Heart left ventricle (tissue), 16 donors: ENCODE measurements at regions not wholly inside any gene's neighbourhood (a gene's known extent, or its start where the extent isn't known, plus 50 kb on each side); places are given as distances from the start of the nearest gene placed in this dataset.

Source experiments
- ATAC-seq, 4 donors: fragments of 200-7000 bp; cut with Tn5 transposase; one replicate each; pipeline ENCODE4 v1.9.1; 2020 to 2022; ENCODE audit warnings: moderate library complexity in 4 of 4, mild to moderate bottlenecking in 3 of 4, moderate number of reproducible peaks in 1 of 4
- DNase-seq, 5 donors: peaks; one replicate each; pipeline ENCODE4 v3.0.0-alpha.2; 2020
- H3K27ac ChIP-seq, 12 donors: fragments of 200-600 bp; sonication (generic) in 4 of 12; one replicate each; pipeline versions ENCODE4 v1.5.0 to v1.8.0; 2016 to 2022; ENCODE audit warnings: mild to moderate bottlenecking in 2 of 12
- H3K27me3 ChIP-seq, 9 donors: fragments of 200-600 bp; sonication (generic) in 2 of 9; one replicate each; pipeline versions ENCODE4 v1.5.1 to v1.8.0; 2016 to 2022; ENCODE audit warnings: mild to moderate bottlenecking in 3 of 9
- H3K36me3 ChIP-seq, 9 donors: fragments of 200-600 bp; sonication (generic) in 2 of 9; one replicate each; pipeline versions ENCODE4 v1.5.0 to v1.8.0; 2018 to 2022; ENCODE audit warnings: mild to moderate bottlenecking in 2 of 9
- H3K4me1 ChIP-seq, 12 donors: fragments of 200-600 bp; sonication (generic) in 4 of 12; one replicate each; pipeline versions ENCODE4 v1.5.0 to v1.8.0; 2016 to 2022; ENCODE audit warnings: mild to moderate bottlenecking in 3 of 12
- H3K4me3 ChIP-seq, 12 donors: fragments of 200-600 bp; sonication (generic) in 4 of 12; one replicate each; pipeline versions ENCODE4 v1.5.0 to v1.8.0; 2017 to 2022; ENCODE audit warnings: mild to moderate bottlenecking in 9 of 12, moderate library complexity in 4 of 12
- H3K9me3 ChIP-seq, 12 donors: fragments of 200-600 bp; sonication (generic) in 4 of 12; one replicate each; pipeline versions ENCODE4 v1.5.0 to v1.8.0; 2016 to 2022; ENCODE audit warnings: mild to moderate bottlenecking in 1 of 12
- CTCF ChIP-seq, 12 donors: fragments of 200-600 bp; sonication (generic) in 4 of 12; IDR thresholded peaks; one replicate each; pipeline versions ENCODE4 v1.5.0 to v1.8.0; 2018 to 2022; ENCODE audit warnings: antibody characterized with exemption in 12 of 12, mild to moderate bottlenecking in 5 of 12
- POLR2A ChIP-seq, 2 donors: fragments of 450-650 bp; IDR thresholded peaks; one replicate each; pipeline ENCODE4 v1.6.1; 2017; ENCODE audit warnings: antibody characterized with exemption in 2 of 2, mild to moderate bottlenecking in 2 of 2, moderate library complexity in 2 of 2
- whole genome bisulfite sequencing, 4 donors: extraction: QIAGEN DNeasy Blood & Tissue Kit in 2 of 4; methylation state at CpG; one replicate each; pipeline versions ENCODE4 v1.1.5 to v1.1.7; 2013 to 2018; 5-methylcytosine and 5-hydroxymethylcytosine counted together
- intact Hi-C, 10 donors: fragments of 100-400 bp; cut with DNase I; formaldehyde crosslinking; loops; one replicate each; pipeline versions ENCODE4 v1.11.1 to v1.14.2; 2022
- donor health status: ischemic (EF 13 %, LVEDD 7.1; RV severe dilation, severe dysfunction).
- donor health status: healthy with polysubstance abuse.
- donor health status: DM: no; HTN: yes; CAD: no.
- donor health status: DM: no; HTN: no; CAD: no.
- donor health status: ischemic (EF 25% LVEDD 6.9; RV normal size, moderate dysfunction).
- donor health status: ischemic (EF 25% LVEDD 5.7; RV mildly dilated, moderate dysfunction).
- donor health status: healthy.
- donor health status: DM: yes; HTN: yes; CAD: no.
- donor health status: ischemic (EF 35%, LVEDD 5.7; RV mildly dilated, moderate dysfunction).
- donor health status: nonischemic (EF 11% LVEDD 7.7; RV severe dilation, severe dysfunction).
- donor health status: DM: yes; HTN: yes; CAD: no.
- donor health status: PGD.
- donor health status: ischemic (EF 29% LVEDD 5.4; RV normal size, mild dysfunction).
- donor health status: nonischemic (EF 23%, LVEDD 6.1; RV moderate dilation, normal function).

GRCh38 chr6:90406142-90406794 is 109.6 kb upstream of the BACH2 start:
- Histone ChIP-seq H3K4me3 (no peak overlapping the region), H3K4me1 (peaks cover 0 to 10% (median 3%) of the 10 kb centered on the region in 12 donors), H3K27ac (no peak overlapping the region), H3K9me3 (no peaks in the 10 kb centered on the region), H3K36me3 (no peaks in the 10 kb centered on the region), H3K27me3 (peaks cover 0 to 5% (median 0%) of the 10 kb centered on the region in 9 donors)
- DNase-seq (no peak), ATAC-seq (no peak)
- intact Hi-C loops = no loop called here
- WGBS, 4 donors = 91 to 98% (median 95%) methylated on average over 6 of the region's 6 CpGs
- TF ChIP-seq CTCF (IDR thresholded peaks at IDR 0.05) (no peak), POLR2A (IDR thresholded peaks at IDR 0.05) (no peak)

- Histone ChIP-seq H3K27me3 (peaks cover 0 to 9% (median 0%) of the 10 kb centered on the region in 9 donors), H3K9me3 (no peaks in the 10 kb centered on the region), H3K4me3 (no peak overlapping the region), H3K36me3 (no peaks in the 10 kb centered on the region), H3K27ac (no peak overlapping the region), H3K4me1 (peaks cover 0 to 10% (median 3%) of the 10 kb centered on the region in 12 donors)
- TF ChIP-seq CTCF (IDR thresholded peaks at IDR 0.05) (no peak), POLR2A (IDR thresholded peaks at IDR 0.05) (no peak)
- ATAC-seq (peak in 3 of 4 donors; percentile 74 to 86 (median 79)), DNase-seq (peak in 2 of 5 donors; percentile 49 to 54)
- intact Hi-C loops = no loop called here
- WGBS, 4 donors = 28 to 36% (median 32%) methylated on average over 18 of the region's 18 CpGs
These were observed 107.1 kb upstream of the BACH2 start for GRCh38 chr6:90403489-90404381.

- no peak for DNase-seq
- no peak overlapping the region for H3K4me3 ChIP-seq
- WGBS, 4 donors = 77 to 87% (median 78%) methylated on average over 2 of the region's 2 CpGs
These were observed 106.2 kb upstream of the BACH2 start for GRCh38 chr6:90402831-90403192.

More at GRCh38 chr6:90402831-90403192, 106.2 kb upstream of the BACH2 start:
- Histone ChIP-seq H3K27ac (no peak overlapping the region), H3K9me3 (no peaks in the 10 kb centered on the region), H3K4me1 (peaks cover 0 to 14% (median 3%) of the 10 kb centered on the region in 12 donors), H3K27me3 (peaks cover 0 to 9% (median 0%) of the 10 kb centered on the region in 9 donors), H3K36me3 (no peaks in the 10 kb centered on the region)
- intact Hi-C loops = no loop called here
- ATAC-seq = no peak
- TF ChIP-seq POLR2A (IDR thresholded peaks at IDR 0.05) = no peak
- no peak for TF ChIP-seq CTCF (IDR thresholded peaks at IDR 0.05)
